ENCODE measurements at regions not wholly inside any gene's neighbourhood (a gene's known extent, or its start where the extent isn't known, plus 50 kb on each side); places are given as distances from the start of the nearest gene placed in this dataset.
"Not testable (repeated sequence)": the region's sequence is repeated elsewhere in the genome, so short reads cannot be mapped to it uniquely, and the experiment has no call there.

DNA sequence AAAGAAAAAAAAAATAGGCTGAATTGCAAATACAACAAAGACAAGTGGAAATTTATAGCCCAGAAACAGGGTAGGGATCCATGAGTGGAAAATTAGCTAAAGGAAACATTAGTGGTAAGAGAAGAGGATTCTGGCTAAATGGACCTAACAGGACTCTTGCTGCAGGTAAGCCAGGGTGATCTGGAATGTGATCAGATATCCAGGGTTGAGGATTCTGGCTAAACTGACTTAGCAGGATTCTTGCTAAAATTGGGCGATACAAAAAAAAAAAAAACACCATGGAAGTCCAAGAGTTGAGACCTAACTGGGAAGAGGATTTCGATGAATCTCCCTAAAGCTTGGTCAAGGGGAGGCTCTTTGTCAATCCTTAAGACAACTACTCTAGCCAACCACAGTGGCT lies 61.7 kb upstream of the ATF7IP2 start:
- TF ChIP-seq, protein P1, sequence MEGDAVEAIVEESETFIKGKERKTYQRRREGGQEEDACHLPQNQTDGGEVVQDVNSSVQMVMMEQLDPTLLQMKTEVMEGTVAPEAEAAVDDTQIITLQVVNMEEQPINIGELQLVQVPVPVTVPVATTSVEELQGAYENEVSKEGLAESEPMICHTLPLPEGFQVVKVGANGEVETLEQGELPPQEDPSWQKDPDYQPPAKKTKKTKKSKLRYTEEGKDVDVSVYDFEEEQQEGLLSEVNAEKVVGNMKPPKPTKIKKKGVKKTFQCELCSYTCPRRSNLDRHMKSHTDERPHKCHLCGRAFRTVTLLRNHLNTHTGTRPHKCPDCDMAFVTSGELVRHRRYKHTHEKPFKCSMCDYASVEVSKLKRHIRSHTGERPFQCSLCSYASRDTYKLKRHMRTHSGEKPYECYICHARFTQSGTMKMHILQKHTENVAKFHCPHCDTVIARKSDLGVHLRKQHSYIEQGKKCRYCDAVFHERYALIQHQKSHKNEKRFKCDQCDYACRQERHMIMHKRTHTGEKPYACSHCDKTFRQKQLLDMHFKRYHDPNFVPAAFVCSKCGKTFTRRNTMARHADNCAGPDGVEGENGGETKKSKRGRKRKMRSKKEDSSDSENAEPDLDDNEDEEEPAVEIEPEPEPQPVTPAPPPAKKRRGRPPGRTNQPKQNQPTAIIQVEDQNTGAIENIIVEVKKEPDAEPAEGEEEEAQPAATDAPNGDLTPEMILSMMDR (IDR thresholded peaks at IDR 0.05): no peak
- no peak for TF ChIP-seq POLR2A (IDR thresholded peaks at IDR 0.05)
- 94 to 100% (median 98%) methylated on average over 2 of the region's 2 CpGs for WGBS, 4 donors
- Histone ChIP-seq H3K36me3 (replicated peaks in 1 of 2) (no peaks in the 10 kb centered on the region), H3K4me3 (no peak overlapping the region), H3K9me3 (replicated peaks in 1 of 3) (no peaks in the 10 kb centered on the region), H3K4me1 (replicated peaks in 1 of 2) (peaks cover 9 to 18% of the 10 kb centered on the region in 2 donors), H3K27me3 (no peaks in the 10 kb centered on the region), H3K27ac (no peak overlapping the region)
- DNase-seq: no peak
- intact Hi-C loops (cut with DNase I): no loop called here

DNA sequence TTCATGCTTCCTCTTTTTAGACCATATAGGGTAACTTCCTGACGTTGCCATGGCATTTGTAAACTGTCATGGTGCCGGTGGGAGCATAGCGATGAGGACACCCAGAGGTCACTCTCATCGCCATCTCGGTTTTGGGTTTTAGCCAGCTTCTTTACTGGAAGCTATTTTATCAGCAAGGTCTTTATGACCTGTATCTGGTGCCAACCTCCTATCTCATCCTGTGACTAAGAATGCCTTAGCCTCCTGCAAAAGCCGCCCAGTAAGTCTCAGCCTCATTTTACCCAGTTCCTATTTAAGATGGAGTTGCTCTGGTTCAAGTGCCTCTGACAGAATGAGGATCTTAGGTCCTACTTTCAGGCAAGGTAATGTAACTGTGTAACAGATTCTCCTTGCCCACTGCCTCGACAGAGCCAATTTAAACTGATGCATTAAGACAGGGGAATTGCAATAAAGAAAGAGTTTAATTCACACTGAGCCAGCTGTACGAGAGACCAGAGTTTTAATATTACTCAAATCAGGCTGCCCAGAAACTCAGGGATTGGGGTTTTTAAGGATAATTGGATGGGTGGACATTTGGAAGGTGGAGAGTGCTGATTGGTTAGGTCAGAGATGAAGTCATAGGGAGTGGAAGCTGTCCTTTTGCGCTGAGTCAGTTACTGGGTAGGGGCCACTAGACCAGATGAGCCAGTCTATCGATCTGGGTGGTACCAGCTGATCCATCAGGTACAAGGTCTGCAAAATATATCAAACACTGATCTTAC lies 59.9 kb upstream of the ATF7IP2 start:
- intact Hi-C loops (cut with DNase I): no loop called here
- TF ChIP-seq POLR2A (IDR thresholded peaks at IDR 0.05): no peak
- TF ChIP-seq, protein P1 (IDR thresholded peaks at IDR 0.05): no peak

DNA sequence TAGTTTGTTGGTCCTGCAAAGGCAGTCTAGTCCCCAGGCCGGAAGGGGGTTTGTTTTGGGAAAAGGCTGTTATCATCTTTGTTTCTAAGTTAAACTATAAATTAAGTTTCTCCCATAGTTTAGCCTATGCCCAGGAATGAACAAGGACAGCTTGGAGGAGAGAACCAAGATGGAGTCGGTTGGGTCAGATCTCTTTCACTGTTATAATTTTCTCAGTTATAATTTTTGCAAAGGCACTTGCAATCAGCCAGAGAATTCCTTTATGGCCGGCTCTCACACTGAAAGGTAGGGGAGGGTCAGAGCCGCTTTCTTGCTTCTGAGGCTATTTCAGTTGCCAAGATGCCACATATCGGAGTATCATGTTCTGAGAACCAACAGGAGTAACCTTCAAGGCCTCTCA lies 59.2 kb upstream of the ATF7IP2 start:
- TF ChIP-seq, protein P1 (IDR thresholded peaks at IDR 0.05): no peak
- no peak for TF ChIP-seq POLR2A (IDR thresholded peaks at IDR 0.05)
- 71 to 83% (median 74%) methylated on average over 5 of the region's 5 CpGs for WGBS, 4 donors
- Histone ChIP-seq H3K27me3 (no peaks in the 10 kb centered on the region), H3K9me3 (replicated peaks in 1 of 3) (no peaks in the 10 kb centered on the region), H3K4me1 (replicated peaks in 1 of 2) (peaks cover 9 to 18% of the 10 kb centered on the region in 2 donors), H3K27ac (peak overlapping the region in 2 of 5 donors; percentile 52 to 78), H3K36me3 (replicated peaks in 1 of 2) (no peaks in the 10 kb centered on the region), H3K4me3 (no peak overlapping the region)
- intact Hi-C loops (cut with DNase I): no loop called here
- no peak for DNase-seq

More for the DNA sequence above, 59.9 kb upstream of the ATF7IP2 start:
- H3K9me3 ChIP-seq (replicated peaks in 1 of 3): no peaks in the 10 kb centered on the region
- peaks cover 9 to 18% of the 10 kb centered on the region in 2 donors for H3K4me1 ChIP-seq (replicated peaks in 1 of 2)
- no peaks in the 10 kb centered on the region for H3K27me3 ChIP-seq
- DNase-seq: peak; percentile 80 to 95 (median 88)
- no peaks in the 10 kb centered on the region for H3K36me3 ChIP-seq (replicated peaks in 1 of 2)
- H3K27ac ChIP-seq: peak overlapping the region in 3 of 5 donors; percentile 54 to 78 (median 63)
- no peak overlapping the region for H3K4me3 ChIP-seq
- WGBS, 4 donors: 34 to 39% (median 36%) methylated on average over 10 of the region's 10 CpGs

DNA sequence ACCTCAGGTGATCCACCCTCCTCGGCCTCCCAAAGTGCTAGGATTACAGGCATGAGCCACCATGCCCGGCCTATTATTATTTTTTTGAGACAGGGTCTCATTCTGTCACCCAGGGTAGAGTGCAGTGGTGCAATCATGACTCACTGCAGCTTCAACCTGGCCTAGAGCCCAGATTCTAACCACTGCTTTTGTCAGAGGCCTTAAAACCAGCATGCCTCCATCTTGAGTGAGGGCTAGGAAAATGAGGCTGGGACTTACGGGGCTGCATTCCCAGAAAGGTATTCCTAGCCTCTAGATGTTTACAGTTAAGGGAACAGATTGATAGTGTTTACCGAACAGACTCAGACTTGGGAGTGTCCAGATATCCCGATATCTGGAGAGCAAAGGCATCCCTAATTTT lies 57.6 kb upstream of the ATF7IP2 start:
- peak; percentile 71 to 89 (median 84) for DNase-seq
- Histone ChIP-seq H3K27ac (peak overlapping the region in 2 of 5 donors; percentile 32 to 70), H3K4me1 (replicated peaks in 1 of 2) (peaks cover 9 to 23% of the 10 kb centered on the region in 2 donors)
- H3K36me3 ChIP-seq (replicated peaks in 1 of 2); intact Hi-C loops (cut with DNase I); H3K27me3 ChIP-seq; H3K4me3 ChIP-seq; H3K9me3 ChIP-seq (replicated peaks in 1 of 3): not testable (repeated sequence)
- WGBS, 4 donors: 50 to 76% (median 55%) methylated on average over 5 of the region's 5 CpGs

DNA sequence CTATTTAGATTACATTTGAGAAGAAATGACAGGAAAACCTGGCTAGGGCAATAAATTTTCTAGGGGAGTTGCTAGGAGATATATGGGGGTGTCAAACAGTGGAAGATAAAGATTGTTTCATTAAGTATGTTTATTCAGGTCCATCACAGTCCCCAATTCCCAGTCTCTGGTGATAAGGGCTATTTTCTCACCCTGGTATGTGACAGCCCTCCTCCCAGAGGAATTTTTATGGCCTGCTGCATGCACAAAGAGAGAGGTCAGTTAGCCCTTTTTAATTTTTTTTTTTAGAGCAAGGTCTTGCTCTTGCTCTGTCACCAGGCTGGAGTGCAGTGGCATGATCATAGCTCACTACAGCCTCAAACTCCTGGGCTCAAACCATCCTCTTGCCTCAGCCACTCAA lies 53.6 kb upstream of the ATF7IP2 start:
- Histone ChIP-seq H3K27ac (peak overlapping the region in 3 of 5 donors; percentile 32 to 69 (median 47)), H3K36me3 (replicated peaks in 1 of 2) (no peaks in the 10 kb centered on the region), H3K27me3 (no peaks in the 10 kb centered on the region), H3K9me3 (replicated peaks in 1 of 3) (no peaks in the 10 kb centered on the region), H3K4me3 (no peak overlapping the region), H3K4me1 (replicated peaks in 1 of 2) (peaks cover 9 to 15% of the 10 kb centered on the region in 2 donors)
- DNase-seq: peak in 4 of 7 donors; percentile 27 to 64 (median 47)
- TF ChIP-seq, protein P1 (IDR thresholded peaks at IDR 0.05): no peak
- TF ChIP-seq POLR2A (IDR thresholded peaks at IDR 0.05): no peak
- intact Hi-C loops (cut with DNase I): no loop called here
